Immature natural killer cell (primary cell): ENCODE measurements at regions not wholly inside any gene's neighbourhood (a gene's known extent, or its start where the extent isn't known, plus 50 kb on each side); places are given as distances from the start of the nearest gene placed in this dataset.

Experiments
- DNase-seq, 3 donors: peaks; one replicate each; pipeline ENCODE4 v3.0.0; 2022; ENCODE audit warnings: mixed read lengths in 1 of 3
- H3K27ac Mint-ChIP-seq, 6 donors: one replicate each; pipeline ENCODE4 v1.8.0; 2020; ENCODE audit warnings: mixed read lengths in 6 of 6, mild to moderate bottlenecking in 5 of 6, inconsistent platforms in 4 of 6, moderate library complexity in 3 of 6
- H3K27me3 Mint-ChIP-seq, 3 donors: one replicate each; pipeline ENCODE4 v1.8.0; 2020 to 2021; ENCODE audit warnings: low read depth in 3 of 3, mild to moderate bottlenecking in 3 of 3, mixed read lengths in 3 of 3, moderate library complexity in 3 of 3, inconsistent platforms in 1 of 3
- H3K36me3 Mint-ChIP-seq, 3 donors: one replicate each; pipeline ENCODE4 v1.8.0; 2020; ENCODE audit warnings: mixed read lengths in 3 of 3, inconsistent platforms in 2 of 3, mild to moderate bottlenecking in 2 of 3
- H3K4me1 Mint-ChIP-seq, 2 donors: one replicate each; pipeline ENCODE4 v1.8.0; 2020; ENCODE audit warnings: inconsistent platforms in 2 of 2, mild to moderate bottlenecking in 2 of 2, mixed read lengths in 2 of 2, moderate library complexity in 1 of 2
- H3K4me3 Mint-ChIP-seq, 5 donors: one replicate each; pipeline ENCODE4 v1.8.0; 2020; ENCODE audit warnings: mild to moderate bottlenecking in 5 of 5, mixed read lengths in 5 of 5, inconsistent platforms in 3 of 5, moderate library complexity in 3 of 5
- H3K9me3 Mint-ChIP-seq, 6 donors: one replicate each; pipeline ENCODE4 v1.8.0; 2020; ENCODE audit warnings: mild to moderate bottlenecking in 6 of 6, mixed read lengths in 6 of 6, inconsistent platforms in 4 of 6, moderate library complexity in 3 of 6

- no peak for DNase-seq
- Mint-ChIP-seq H3K9me3 (peaks cover 0 to 26% (median 12%) of the 10 kb centered on the region in 6 donors), H3K36me3 (no peaks in the 10 kb centered on the region), H3K4me3 (no peak overlapping the region), H3K27me3 (peaks cover 0 to 3% (median 0%) of the 10 kb centered on the region in 3 donors), H3K27ac (no peak overlapping the region), H3K4me1 (no peaks in the 10 kb centered on the region)
Measured at GRCh38 chr5:31086839-31087415, 106.6 kb upstream of the CDH6 start.

DNA sequence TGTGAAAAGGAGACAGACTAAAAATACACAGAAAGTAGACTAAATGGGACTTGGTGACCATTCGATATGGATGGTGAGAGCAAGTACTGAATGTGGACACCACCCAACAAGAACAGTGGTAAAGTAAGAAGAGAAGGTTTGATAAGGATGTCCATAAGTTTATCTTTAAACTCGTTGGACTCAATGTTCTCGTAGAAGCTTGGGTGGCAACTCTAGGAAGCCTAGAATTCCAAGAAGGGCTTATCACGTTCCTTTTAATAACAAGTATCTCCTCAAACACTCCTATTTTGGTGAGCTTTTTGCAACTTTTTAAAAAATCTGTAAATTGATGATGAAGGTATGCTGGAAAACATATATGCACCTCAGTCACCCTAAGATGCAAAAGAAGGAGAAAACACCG, 108.6 kb upstream of the CDH6 start:
- H3K27ac Mint-ChIP-seq, result no peak overlapping the region
- no peaks in the 10 kb centered on the region for H3K36me3 Mint-ChIP-seq
- peaks cover 1 to 19% (median 11%) of the 10 kb centered on the region in 6 donors for H3K9me3 Mint-ChIP-seq
- peaks cover 0 to 3% (median 1%) of the 10 kb centered on the region in 3 donors for H3K27me3 Mint-ChIP-seq
- no peak for DNase-seq
- no peak overlapping the region for H3K4me3 Mint-ChIP-seq
- no peaks in the 10 kb centered on the region for H3K4me1 Mint-ChIP-seq

DNA sequence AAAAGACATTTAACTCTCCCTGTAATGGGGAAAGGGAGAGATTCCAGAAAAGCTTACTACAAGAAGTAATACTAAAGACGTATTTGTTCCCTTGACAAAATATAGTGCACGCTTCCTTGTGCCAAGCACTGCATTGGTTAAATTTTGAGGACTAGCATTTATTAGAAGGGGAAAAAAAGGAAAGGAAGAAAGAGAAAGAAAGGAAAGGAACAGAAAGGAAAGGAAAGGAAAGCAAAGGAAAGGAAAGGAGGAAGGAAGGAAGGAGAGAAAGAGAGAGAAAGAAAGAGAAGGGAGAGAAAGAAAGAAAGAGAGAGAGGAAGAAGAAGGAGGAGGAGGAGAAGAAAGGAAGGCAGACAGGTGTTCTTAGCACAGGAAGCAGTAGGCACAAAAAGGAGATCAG, 110.1 kb upstream of the CDH6 start:
- H3K4me1 Mint-ChIP-seq, result no peaks in the 10 kb centered on the region

GRCh38 chr5:31079668-31080067, 113.8 kb upstream of the CDH6 start:
- DNase-seq, result no peak
- Mint-ChIP-seq H3K4me3 (no peak overlapping the region), H3K9me3 (peaks cover 11 to 49% (median 18%) of the 10 kb centered on the region in 6 donors), H3K36me3 (no peaks in the 10 kb centered on the region), H3K27me3 (peaks cover 0 to 1% (median 0%) of the 10 kb centered on the region in 3 donors), H3K27ac (no peak overlapping the region), H3K4me1 (no peaks in the 10 kb centered on the region)

More for the DNA sequence above, 110.1 kb upstream of the CDH6 start:
- H3K4me3 Mint-ChIP-seq, result no peak overlapping the region
- no peak overlapping the region for H3K27ac Mint-ChIP-seq
- H3K36me3 Mint-ChIP-seq, result no peaks in the 10 kb centered on the region
- H3K27me3 Mint-ChIP-seq, result peaks cover 0 to 3% (median 1%) of the 10 kb centered on the region in 3 donors
- peaks cover 4 to 19% (median 8%) of the 10 kb centered on the region in 6 donors for H3K9me3 Mint-ChIP-seq
- DNase-seq, result no peak

GRCh38 chr5:31078956-31079355, 114.5 kb upstream of the CDH6 start:
- H3K9me3 Mint-ChIP-seq, result peaks cover 12 to 45% (median 21%) of the 10 kb centered on the region in 6 donors
- H3K27me3 Mint-ChIP-seq, result peaks cover 0 to 1% (median 0%) of the 10 kb centered on the region in 3 donors
- DNase-seq, result no peak
- no peak overlapping the region for H3K4me3 Mint-ChIP-seq
- H3K4me1 Mint-ChIP-seq, result no peaks in the 10 kb centered on the region
- no peak overlapping the region for H3K27ac Mint-ChIP-seq
- H3K36me3 Mint-ChIP-seq, result no peaks in the 10 kb centered on the region

DNA sequence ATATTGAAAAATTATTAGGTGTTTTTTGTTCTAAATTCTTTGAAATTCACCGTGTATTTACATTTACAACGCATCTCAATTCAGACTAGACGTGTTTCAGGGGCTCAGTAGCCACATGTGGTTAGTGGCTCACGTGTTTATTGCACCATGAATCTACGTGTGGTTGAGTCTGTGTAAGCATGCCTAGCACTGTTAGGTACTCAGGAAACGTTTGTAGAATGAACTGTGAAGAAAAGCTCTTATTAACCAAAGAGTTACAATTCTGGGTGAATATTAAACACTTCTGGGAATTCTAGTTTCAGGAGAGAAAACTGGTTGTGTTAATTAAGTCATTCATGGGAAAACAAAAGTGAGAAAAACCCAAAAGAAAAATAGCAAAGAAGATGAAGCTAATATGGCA, 117.5 kb upstream of the CDH6 start:
- Mint-ChIP-seq H3K27me3 (no peaks in the 10 kb centered on the region), H3K27ac (no peak overlapping the region), H3K9me3 (peaks cover 16 to 44% (median 22%) of the 10 kb centered on the region in 6 donors), H3K4me3 (no peak overlapping the region), H3K36me3 (no peaks in the 10 kb centered on the region), H3K4me1 (no peaks in the 10 kb centered on the region)
- DNase-seq, result no peak

DNA sequence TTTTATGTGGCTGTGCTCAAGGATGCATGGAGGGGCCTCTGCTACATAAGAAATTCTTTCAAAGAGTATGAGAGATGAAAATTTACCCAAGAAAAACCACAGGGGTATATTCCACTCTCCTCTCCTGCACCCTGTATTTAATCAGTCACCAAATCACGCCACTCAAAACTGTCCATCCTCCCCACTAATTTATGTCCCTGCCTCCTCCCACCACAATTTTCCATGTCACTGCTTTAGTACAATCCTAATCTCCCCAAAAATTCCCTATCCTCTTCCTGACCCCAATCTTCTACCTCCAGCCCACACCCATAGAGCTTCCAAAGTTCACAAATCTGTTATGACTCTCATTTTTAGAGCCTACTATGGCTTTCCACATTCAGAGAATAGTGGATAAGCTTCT, 125.2 kb upstream of the CDH6 start:
- H3K27me3 Mint-ChIP-seq, result peaks cover 0 to 3% (median 0%) of the 10 kb centered on the region in 3 donors
- H3K4me1 Mint-ChIP-seq, result no peaks in the 10 kb centered on the region
- H3K36me3 Mint-ChIP-seq, result no peaks in the 10 kb centered on the region
- no peak for DNase-seq
- H3K27ac Mint-ChIP-seq, result no peak overlapping the region
- no peak overlapping the region for H3K4me3 Mint-ChIP-seq
- peaks cover 3 to 27% (median 10%) of the 10 kb centered on the region in 6 donors for H3K9me3 Mint-ChIP-seq

DNA sequence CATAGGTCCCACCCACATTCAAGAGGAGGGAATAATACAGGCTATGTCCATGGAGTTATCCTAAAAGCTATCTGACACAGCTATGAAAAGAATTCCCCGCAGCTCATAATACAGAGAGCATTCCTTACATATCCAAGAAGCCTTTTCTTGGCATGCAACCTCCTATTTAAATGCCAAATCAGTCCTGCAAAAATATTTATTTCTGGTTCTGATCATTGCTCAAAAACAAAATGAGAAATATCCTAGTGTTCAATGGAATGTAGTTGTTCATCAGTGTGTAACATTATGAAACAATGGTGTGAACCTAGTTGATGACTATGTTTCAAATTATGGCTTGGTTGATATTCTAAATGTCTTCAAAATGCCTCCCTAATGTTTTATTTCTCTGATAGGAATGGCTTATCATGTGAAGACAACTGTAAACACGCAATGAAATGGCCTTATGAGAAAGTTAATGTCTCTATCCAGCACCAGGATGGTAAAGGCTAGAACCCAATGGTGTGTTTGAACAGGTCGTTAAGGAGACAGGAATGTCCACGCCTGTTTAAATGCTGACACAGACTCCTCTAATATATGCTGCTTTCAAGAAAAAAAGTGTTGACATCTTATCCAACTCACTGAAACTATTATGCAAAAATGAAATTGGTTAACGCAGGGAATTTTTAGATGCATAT, 126.7 kb upstream of the CDH6 start:
- H3K4me1 Mint-ChIP-seq, result no peaks in the 10 kb centered on the region
- no peak overlapping the region for H3K27ac Mint-ChIP-seq
- no peaks in the 10 kb centered on the region for H3K36me3 Mint-ChIP-seq
- DNase-seq, result no peak
- peaks cover 3 to 31% (median 6%) of the 10 kb centered on the region in 6 donors for H3K9me3 Mint-ChIP-seq
- peaks cover 0 to 3% (median 0%) of the 10 kb centered on the region in 3 donors for H3K27me3 Mint-ChIP-seq
- no peak overlapping the region for H3K4me3 Mint-ChIP-seq

DNA sequence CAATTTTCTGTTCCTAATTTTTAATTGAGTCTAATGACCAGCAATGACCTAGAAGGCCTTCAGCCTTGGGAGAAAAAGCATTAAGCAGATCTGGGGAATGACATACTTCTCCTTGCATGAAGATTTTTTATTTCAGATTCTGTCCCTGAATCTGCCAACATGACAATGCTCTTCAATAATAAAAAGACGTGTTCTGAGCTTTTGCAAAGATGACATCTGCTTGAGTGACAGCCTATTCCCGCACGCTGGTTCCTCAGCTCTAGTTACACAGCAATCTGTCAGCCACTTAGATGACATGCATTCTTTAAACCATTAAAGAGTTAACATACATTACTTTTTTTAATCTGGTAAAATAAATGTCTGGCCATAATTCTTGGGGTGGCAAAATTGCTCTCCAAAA, 129.3 kb upstream of the CDH6 start:
- Mint-ChIP-seq H3K4me1 (no peaks in the 10 kb centered on the region), H3K27me3 (peaks cover 0 to 3% (median 0%) of the 10 kb centered on the region in 3 donors), H3K36me3 (no peaks in the 10 kb centered on the region), H3K9me3 (peaks cover 3 to 30% (median 7%) of the 10 kb centered on the region in 6 donors), H3K4me3 (no peak overlapping the region), H3K27ac (no peak overlapping the region)
- no peak for DNase-seq

DNA sequence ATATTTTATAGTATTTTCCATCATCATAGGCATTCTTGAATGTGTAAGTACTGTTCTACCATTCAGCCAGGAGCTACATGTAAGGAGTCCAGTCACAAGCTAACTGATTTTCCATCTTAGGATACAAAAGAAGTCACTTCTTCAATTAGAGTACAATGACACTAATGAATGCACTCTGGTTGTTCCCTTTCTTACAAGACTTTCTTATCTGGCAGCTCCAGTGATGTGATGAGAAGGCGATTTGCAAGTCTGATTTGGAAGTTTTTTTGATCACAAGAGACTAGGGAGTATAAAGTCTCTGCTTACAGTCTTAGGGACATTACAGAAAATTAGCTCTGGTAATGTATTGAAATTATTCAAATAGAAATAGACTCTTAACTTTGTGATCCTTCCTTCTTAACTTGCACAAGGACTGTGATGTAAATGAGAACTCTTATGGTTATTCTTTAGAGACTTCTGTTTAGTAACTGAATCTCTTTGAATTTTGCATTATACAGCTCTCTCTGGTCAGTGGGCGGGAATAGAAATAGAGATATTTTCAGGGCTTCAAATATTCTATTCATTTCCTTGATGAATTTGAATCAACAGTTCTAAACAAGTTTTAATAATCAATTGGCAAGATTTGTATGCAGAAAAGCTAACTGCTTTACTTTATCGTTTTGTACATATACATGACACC, 130.4 kb upstream of the CDH6 start:
- DNase-seq, result no peak
- H3K4me1 Mint-ChIP-seq, result no peaks in the 10 kb centered on the region
- H3K9me3 Mint-ChIP-seq, result peaks cover 0 to 30% (median 6%) of the 10 kb centered on the region in 6 donors
- no peaks in the 10 kb centered on the region for H3K27me3 Mint-ChIP-seq
- H3K27ac Mint-ChIP-seq, result no peak overlapping the region
- no peaks in the 10 kb centered on the region for H3K36me3 Mint-ChIP-seq
- no peak overlapping the region for H3K4me3 Mint-ChIP-seq

GRCh38 chr5:31059889-31060288, 133.6 kb upstream of the CDH6 start:
- no peaks in the 10 kb centered on the region for H3K27me3 Mint-ChIP-seq
- H3K4me3 Mint-ChIP-seq, result no peak overlapping the region
- H3K9me3 Mint-ChIP-seq, result peaks cover 0 to 24% (median 3%) of the 10 kb centered on the region in 6 donors

DNA sequence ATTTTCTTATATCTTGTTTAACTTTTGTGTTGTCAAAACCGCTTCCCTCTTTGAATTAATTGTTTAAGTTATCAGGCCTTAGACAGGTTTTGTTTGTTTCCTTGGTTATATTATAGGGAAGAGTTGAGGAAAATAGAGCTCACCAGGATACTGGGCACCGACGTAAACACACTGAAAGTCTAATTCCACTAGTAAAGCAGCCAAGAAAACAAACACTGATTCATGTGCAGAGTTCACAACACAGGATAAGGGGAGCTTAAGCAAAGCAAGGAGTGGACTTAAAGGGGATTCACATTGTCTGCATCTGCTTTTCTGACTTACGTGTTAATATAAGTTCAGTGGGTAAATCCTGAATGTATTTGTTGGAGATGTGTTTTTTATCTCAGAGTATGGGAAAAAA, 139.0 kb upstream of the CDH6 start:
- Mint-ChIP-seq H3K27ac (no peak overlapping the region), H3K36me3 (no peaks in the 10 kb centered on the region), H3K27me3 (peaks cover 0 to 1% (median 0%) of the 10 kb centered on the region in 3 donors), H3K4me1 (no peaks in the 10 kb centered on the region), H3K4me3 (no peak overlapping the region), H3K9me3 (peaks cover 0 to 35% (median 9%) of the 10 kb centered on the region in 6 donors)
- no peak for DNase-seq

More at GRCh38 chr5:31059889-31060288, 133.6 kb upstream of the CDH6 start:
- DNase-seq, result no peak
- Mint-ChIP-seq H3K36me3 (no peaks in the 10 kb centered on the region), H3K4me1 (no peaks in the 10 kb centered on the region), H3K27ac (no peak overlapping the region)

DNA sequence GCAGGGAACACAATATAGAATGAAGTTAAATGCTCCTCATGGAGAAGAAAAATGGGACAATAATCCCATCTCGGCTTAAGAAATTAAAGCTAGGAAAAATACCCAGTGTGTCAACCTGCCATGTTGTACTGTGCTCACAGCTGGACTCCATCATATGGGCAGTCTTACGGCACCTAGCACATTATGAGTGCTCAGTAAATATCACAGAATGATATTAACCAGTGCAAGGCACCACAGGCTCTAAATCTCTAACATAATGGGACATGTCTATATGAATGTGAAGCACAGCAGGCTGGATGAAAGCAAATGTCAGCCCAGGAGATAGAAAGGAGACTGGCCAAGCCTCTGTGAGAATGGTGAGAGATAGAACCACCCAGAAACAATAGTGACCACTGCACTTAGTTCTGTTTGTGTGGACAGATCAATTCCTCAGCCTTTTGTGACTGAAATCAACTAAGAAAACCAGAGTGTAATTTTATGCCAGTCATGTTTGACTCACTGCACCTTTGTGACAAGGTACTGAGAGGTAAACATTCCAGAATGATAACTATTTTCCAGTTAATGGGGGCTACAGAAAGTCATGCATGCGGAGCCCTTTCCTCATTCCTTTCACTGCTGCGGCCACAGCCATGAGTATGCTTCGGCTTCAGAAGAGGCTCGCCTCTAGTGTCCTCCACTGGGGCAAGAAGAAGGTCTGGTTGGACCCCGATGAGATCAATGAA, 140.4 kb upstream of the CDH6 start:
- Mint-ChIP-seq H3K9me3 (peaks cover 0 to 30% (median 8%) of the 10 kb centered on the region in 6 donors), H3K4me3 (no peak overlapping the region), H3K36me3 (no peaks in the 10 kb centered on the region), H3K27ac (no peak overlapping the region), H3K4me1 (no peaks in the 10 kb centered on the region), H3K27me3 (peaks cover 0 to 3% (median 0%) of the 10 kb centered on the region in 3 donors)
- DNase-seq, result no peak

DNA sequence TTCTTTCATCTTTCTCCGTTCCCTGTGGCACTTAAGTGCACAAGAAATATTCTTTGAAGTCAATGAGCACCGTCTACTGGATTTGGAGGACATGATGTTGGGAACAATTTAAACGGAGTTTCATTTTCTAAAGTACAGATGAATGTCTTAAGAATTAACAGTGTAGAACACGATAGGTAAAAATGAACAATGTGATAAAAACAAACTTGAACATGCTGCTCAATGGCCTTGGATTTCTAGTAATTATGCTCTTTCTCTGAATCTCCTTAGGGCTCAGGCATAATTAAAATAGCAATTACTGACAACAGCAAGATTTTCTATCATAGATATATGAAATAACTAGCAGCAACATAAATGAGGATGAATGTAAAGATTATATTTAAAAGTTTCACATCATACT, 142.2 kb upstream of the CDH6 start:
- peaks cover 2 to 30% (median 8%) of the 10 kb centered on the region in 6 donors for H3K9me3 Mint-ChIP-seq
- no peak overlapping the region for H3K27ac Mint-ChIP-seq
- H3K36me3 Mint-ChIP-seq, result no peaks in the 10 kb centered on the region
- no peaks in the 10 kb centered on the region for H3K4me1 Mint-ChIP-seq
- H3K27me3 Mint-ChIP-seq, result peaks cover 0 to 3% (median 0%) of the 10 kb centered on the region in 3 donors
- DNase-seq, result no peak
- no peak overlapping the region for H3K4me3 Mint-ChIP-seq
